ENCODE measurements at regions not wholly inside any gene's neighbourhood (a gene's known extent, or its start where the extent isn't known, plus 50 kb on each side); places are given as distances from the start of the nearest gene placed in this dataset.

DNA sequence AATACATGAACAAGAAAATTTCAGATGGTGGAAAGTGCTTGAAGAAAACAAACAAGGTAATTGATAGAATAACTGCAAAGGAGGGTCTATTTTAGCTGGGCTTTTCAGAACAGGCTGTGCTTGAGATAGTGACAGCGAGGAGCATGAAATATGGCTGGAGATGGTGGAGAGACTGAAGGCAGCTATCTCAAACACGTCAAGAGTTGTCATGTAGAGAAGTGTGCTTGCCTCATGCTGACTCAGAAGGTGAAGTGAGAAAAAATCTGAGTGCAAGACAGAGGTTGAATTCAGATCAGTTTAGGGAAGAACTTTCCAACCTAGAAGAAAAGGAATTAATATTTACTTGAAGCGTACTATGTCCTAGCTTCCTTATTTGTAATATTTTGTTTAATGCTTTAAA, 115.5 kb upstream of the RANBP3L start:
- TF ChIP-seq, protein P1, sequence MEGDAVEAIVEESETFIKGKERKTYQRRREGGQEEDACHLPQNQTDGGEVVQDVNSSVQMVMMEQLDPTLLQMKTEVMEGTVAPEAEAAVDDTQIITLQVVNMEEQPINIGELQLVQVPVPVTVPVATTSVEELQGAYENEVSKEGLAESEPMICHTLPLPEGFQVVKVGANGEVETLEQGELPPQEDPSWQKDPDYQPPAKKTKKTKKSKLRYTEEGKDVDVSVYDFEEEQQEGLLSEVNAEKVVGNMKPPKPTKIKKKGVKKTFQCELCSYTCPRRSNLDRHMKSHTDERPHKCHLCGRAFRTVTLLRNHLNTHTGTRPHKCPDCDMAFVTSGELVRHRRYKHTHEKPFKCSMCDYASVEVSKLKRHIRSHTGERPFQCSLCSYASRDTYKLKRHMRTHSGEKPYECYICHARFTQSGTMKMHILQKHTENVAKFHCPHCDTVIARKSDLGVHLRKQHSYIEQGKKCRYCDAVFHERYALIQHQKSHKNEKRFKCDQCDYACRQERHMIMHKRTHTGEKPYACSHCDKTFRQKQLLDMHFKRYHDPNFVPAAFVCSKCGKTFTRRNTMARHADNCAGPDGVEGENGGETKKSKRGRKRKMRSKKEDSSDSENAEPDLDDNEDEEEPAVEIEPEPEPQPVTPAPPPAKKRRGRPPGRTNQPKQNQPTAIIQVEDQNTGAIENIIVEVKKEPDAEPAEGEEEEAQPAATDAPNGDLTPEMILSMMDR (conservative IDR thresholded peaks at IDR 0.05 in 1 of 2, IDR thresholded peaks at IDR 0.05 in 1 of 2; ENCODE audit: extremely low read depth in 1 of 2, insufficient read depth in 1 of 2, low read depth in 1 of 2, low read length in 2 of 2): no peak
- TF ChIP-seq EZH2 (IDR thresholded peaks at IDR 0.05; ENCODE audit: borderline replicate concordance, low read length): no peak

Measured in mammary epithelial cell (primary cell).